Smooth muscle cell (in vitro differentiated cells): ENCODE measurements at regions not wholly inside any gene's neighbourhood (a gene's known extent, or its start where the extent isn't known, plus 50 kb on each side); places are given as distances from the start of the nearest gene placed in this dataset.

Source experiments
- DNase-seq: peaks from one replicate; lab custom pipeline; 2025; ENCODE audit not compliant: unreplicated experiment; lab: John Stamatoyannopoulos, UW
- H2AFZ ChIP-seq: fragments of 200-600 bp; sonication (generic); 2 replicates; pipeline ENCODE4 v1.6.0; 2016; ENCODE audit warnings: antibody characterized with exemption, low read depth, mild to moderate bottlenecking
- H3F3A ChIP-seq: fragments of 200-600 bp; sonication (generic); 2 replicates; pipeline ENCODE4 v1.6.0; 2017; ENCODE audit warnings: antibody characterized with exemption, low read depth
- H3K27ac ChIP-seq: fragments of 200-600 bp; sonication (generic); 2 replicates; pipeline ENCODE4 v1.5.1; 2016; ENCODE audit warnings: low read depth, mild to moderate bottlenecking
- H3K27me3 ChIP-seq: fragments of 200-600 bp; sonication (generic); 2 replicates; pipeline ENCODE4 v1.6.1; 2016; ENCODE audit warnings: low read depth, mild to moderate bottlenecking
- H3K36me3 ChIP-seq: fragments of 200-600 bp; sonication (generic); 2 replicates; pipeline ENCODE4 v1.5.1; 2016; ENCODE audit warnings: low read depth
- H3K4me1 ChIP-seq: fragments of 200-600 bp; sonication (generic); 2 replicates; pipeline ENCODE4 v1.5.1; 2016; ENCODE audit warnings: low read depth
- H3K4me2 ChIP-seq: fragments of 200-600 bp; sonication (generic); 2 replicates; pipeline ENCODE4 v1.6.0; 2016; ENCODE audit warnings: mild to moderate bottlenecking
- H3K4me3 ChIP-seq: fragments of 200-600 bp; sonication (generic); 2 replicates; pipeline ENCODE4 v1.5.1; 2016; ENCODE audit warnings: mild to moderate bottlenecking
- H3K79me2 ChIP-seq: fragments of 200-600 bp; sonication (generic); 2 replicates; pipeline ENCODE4 v1.6.0; 2016; ENCODE audit warnings: low read depth, mild to moderate bottlenecking
- H3K9ac ChIP-seq: fragments of 200-600 bp; sonication (generic); 2 replicates; pipeline ENCODE4 v1.6.0; 2016; ENCODE audit warnings: low read depth
- H3K9me3 ChIP-seq: fragments of 200-600 bp; sonication (generic); replicated peaks from 2 replicates; pipeline ENCODE4 v1.5.1; 2016; ENCODE audit warnings: low read depth
- H4K20me1 ChIP-seq: fragments of 200-600 bp; sonication (generic); 2 replicates; pipeline ENCODE4 v1.6.0; 2016; ENCODE audit warnings: low read depth
- WGBS: methylation state at CpG from one replicate; pipeline ENCODE4 v1.1.7; 2016; ENCODE audit warnings: low lambda C conversion rate; 5-methylcytosine and 5-hydroxymethylcytosine counted together
- TF ChIP-seq, protein P1 (sequence below): fragments of 200-600 bp; sonication (generic); IDR thresholded peaks from 2 replicates; pipeline ENCODE4 v1.5.1; 2017; ENCODE audit warnings: borderline replicate concordance, mild to moderate bottlenecking, antibody characterized with exemption; ENCODE audit not compliant: insufficient read depth, poor library complexity, severe bottlenecking

DNA sequence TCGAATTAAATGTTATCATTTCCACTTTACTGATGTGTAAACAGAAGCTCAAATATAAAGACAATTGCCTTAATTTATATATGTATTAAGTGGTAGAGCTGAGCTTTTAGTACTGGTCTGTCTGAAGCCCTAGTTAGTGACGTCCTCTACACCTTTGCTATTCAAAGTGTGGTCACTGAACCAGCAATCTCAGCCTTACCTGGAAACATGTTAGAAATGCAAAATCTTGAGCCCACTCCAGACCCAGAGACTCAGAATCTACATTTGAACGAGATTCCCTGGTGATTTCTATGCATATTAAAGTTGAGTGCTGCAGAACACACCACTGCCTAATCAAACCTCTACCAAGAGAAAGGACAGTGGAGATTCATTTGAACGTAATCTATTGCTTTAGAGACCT lies 88.3 kb upstream of the MPDZ start:
- Histone ChIP-seq H3K79me2 (no peaks in the 10 kb centered on the region), H3K4me3 (no peak overlapping the region), H3K4me2 (no peak overlapping the region), H3K27me3 (no peaks in the 10 kb centered on the region), H3F3A (no peaks in the 10 kb centered on the region), H4K20me1 (no peaks in the 10 kb centered on the region), H3K9me3 (no peaks in the 10 kb centered on the region), H3K36me3 (no peaks in the 10 kb centered on the region), H3K4me1 (peaks cover 3% of the 10 kb centered on the region), H3K27ac (no peak overlapping the region), H3K9ac (no peak overlapping the region), H2AFZ (no peak overlapping the region)
- TF ChIP-seq, protein P1, sequence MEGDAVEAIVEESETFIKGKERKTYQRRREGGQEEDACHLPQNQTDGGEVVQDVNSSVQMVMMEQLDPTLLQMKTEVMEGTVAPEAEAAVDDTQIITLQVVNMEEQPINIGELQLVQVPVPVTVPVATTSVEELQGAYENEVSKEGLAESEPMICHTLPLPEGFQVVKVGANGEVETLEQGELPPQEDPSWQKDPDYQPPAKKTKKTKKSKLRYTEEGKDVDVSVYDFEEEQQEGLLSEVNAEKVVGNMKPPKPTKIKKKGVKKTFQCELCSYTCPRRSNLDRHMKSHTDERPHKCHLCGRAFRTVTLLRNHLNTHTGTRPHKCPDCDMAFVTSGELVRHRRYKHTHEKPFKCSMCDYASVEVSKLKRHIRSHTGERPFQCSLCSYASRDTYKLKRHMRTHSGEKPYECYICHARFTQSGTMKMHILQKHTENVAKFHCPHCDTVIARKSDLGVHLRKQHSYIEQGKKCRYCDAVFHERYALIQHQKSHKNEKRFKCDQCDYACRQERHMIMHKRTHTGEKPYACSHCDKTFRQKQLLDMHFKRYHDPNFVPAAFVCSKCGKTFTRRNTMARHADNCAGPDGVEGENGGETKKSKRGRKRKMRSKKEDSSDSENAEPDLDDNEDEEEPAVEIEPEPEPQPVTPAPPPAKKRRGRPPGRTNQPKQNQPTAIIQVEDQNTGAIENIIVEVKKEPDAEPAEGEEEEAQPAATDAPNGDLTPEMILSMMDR = no peak
- no peak for DNase-seq
- 67% methylated on average over 4 of the region's 4 CpGs for WGBS

DNA sequence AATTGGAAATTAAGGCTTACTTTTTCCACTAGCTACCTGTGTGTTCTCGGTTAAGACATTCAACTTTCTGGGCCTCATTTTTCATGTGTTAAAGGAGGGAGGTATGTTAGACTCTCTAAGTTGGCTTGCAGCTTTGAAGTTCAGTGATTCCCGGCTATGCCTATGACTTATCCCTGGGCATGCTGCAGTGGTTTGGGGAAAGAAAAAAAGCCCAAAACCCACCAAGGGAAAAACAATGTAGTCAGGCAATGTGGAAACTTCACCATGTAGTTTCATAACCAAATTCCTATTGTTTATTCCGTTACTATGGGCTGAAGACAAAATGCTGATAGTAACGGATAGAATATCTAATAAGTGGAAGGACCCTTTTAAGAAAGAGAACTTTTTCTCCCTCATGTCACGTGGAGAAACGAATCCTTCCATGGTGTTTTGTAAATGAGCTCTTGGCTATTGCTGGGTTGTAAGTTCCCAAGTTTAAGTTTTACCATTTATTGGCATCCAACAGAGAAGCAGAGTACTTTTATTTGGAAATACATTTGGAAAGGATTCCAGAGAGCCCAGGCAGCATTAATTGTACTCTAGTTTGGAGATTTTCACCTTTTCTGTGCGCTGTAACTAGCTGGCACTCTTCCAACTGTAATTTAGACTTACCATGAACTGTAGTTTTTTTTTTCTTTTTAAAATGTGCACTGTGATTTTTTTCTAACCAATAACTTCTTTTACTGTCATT lies 84.9 kb upstream of the MPDZ start:
- no peaks in the 10 kb centered on the region for H3K36me3 ChIP-seq
- no peaks in the 10 kb centered on the region for H3K27me3 ChIP-seq
- no peaks in the 10 kb centered on the region for H4K20me1 ChIP-seq
- H3K79me2 ChIP-seq = no peaks in the 10 kb centered on the region
- no peak overlapping the region for H2AFZ ChIP-seq
- 92% methylated on average over 7 of the region's 7 CpGs for WGBS
- no peak overlapping the region for H3K27ac ChIP-seq
- no peak overlapping the region for H3K9ac ChIP-seq
- no peak overlapping the region for H3K4me3 ChIP-seq
- no peak for DNase-seq
- H3K4me1 ChIP-seq = peaks cover 3% of the 10 kb centered on the region
- TF ChIP-seq, protein P1 = no peak
- H3F3A ChIP-seq = no peaks in the 10 kb centered on the region
- no peaks in the 10 kb centered on the region for H3K9me3 ChIP-seq
- H3K4me2 ChIP-seq = no peak overlapping the region

DNA sequence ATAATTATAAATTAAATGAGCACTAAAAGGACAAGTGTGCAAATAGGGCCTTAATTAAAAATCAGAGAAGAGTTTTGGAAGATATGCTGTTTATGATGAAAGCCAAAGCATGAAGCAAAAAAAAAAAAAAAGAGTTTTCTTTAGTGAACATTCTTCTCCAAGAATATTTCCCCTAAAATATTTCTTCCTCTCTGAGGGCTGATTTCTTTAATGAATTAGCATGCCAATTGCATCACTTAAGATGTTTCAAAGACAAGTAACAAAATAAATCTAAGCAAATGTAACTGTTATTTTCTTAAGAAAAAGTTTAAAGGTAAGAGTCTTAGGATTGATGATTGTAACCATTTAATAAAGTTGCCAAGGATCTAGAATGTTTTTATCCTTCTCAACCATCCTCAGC lies 81.6 kb upstream of the MPDZ start:
- Histone ChIP-seq H2AFZ (no peak overlapping the region), H3K27ac (no peak overlapping the region), H3K27me3 (no peaks in the 10 kb centered on the region), H3K36me3 (no peaks in the 10 kb centered on the region), H3K4me1 (no peaks in the 10 kb centered on the region), H3K9ac (no peak overlapping the region), H4K20me1 (no peaks in the 10 kb centered on the region), H3F3A (no peaks in the 10 kb centered on the region), H3K9me3 (no peaks in the 10 kb centered on the region), H3K4me2 (no peak overlapping the region), H3K79me2 (no peaks in the 10 kb centered on the region), H3K4me3 (no peak overlapping the region)
- DNase-seq = no peak
- TF ChIP-seq, protein P1 = no peak

DNA sequence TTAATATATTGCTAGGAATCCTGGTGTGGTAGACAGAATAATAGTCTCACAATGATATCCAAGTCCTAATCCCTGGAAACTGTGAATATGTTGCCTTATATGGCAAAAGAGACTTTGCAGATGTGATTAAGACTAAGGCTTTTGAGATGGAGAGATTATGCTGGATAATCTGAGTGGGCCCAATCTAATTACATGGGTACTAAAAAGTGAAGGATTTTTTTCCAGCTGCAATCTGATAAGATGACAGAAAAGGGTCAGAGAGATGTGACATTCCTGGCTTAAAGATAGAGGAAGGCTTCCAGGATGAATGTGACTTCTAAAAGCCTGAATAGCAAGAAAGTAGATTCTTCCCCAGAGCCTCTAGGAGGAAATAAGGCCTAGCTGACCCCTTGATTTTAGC lies 80.7 kb upstream of the MPDZ start:
- H3K79me2 ChIP-seq = no peaks in the 10 kb centered on the region
- no peak overlapping the region for H3K4me2 ChIP-seq
- no peak overlapping the region for H3K9ac ChIP-seq
- no peaks in the 10 kb centered on the region for H3K27me3 ChIP-seq
- DNase-seq = no peak
- no peak overlapping the region for H3K27ac ChIP-seq
- H3K36me3 ChIP-seq = no peaks in the 10 kb centered on the region
- H4K20me1 ChIP-seq = no peaks in the 10 kb centered on the region
- no peak overlapping the region for H3K4me3 ChIP-seq
- H2AFZ ChIP-seq = no peak overlapping the region
- H3K9me3 ChIP-seq = no peaks in the 10 kb centered on the region
- no peaks in the 10 kb centered on the region for H3F3A ChIP-seq
- no peaks in the 10 kb centered on the region for H3K4me1 ChIP-seq
- TF ChIP-seq, protein P1 = no peak
